GM19099 (cell line): ENCODE measurements at regions not wholly inside any gene's neighbourhood (a gene's known extent, or its start where the extent isn't known, plus 50 kb on each side); places are given as distances from the start of the nearest gene placed in this dataset.

Source experiments
- POLR2A ChIP-seq: IDR thresholded peaks from 3 replicates; pipeline ENCODE4 v1.6.1; 2011; ENCODE audit warnings: low read depth; ENCODE audit not compliant: insufficient read length; ENCODE audit errors: extremely low read depth

GRCh38 chr7:25894002-25894901 lies 257.7 kb upstream of the NFE2L3 start:
- TF ChIP-seq POLR2A, result no peak

DNA sequence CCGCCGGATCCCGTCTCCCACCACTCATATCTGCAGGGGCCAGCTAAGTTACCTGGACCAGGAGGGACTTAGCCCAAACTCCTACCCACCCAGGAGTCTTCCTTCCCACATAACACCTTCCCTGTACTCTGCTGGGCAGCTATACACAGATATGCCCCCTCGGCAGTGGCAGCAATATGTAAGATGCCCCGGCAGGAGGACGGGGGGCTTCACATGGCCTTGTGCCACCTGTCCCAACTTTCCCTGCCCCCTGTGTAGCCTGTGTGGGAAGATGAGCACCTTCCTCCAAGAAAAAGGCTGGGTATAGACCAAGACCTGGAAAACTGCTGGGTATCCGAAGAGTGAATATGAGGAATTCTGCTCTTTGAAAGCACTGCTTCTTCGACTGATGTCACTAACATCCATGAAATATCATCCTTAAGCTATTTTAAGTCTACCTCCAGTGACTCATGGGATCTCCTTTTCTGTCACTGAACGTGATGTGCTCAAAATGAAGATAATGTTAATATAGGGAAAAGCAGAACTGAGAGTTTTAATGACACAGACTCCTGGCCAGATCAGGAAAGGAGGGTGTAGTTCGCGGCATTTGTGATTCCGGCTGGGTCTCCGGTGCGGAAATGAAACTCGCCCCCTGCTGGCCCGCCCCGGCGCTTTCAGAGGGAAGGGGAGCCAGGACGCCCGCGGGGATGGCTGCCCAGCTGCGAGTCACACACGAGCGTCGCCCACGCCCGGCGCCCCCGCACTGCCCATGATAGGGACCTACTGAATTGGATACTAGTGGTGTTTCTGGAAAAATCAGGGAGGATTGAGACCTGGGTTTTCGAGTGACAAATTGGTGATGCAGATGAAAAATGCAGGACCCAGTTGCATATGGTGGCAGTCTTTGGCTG lies 256.9 kb upstream of the NFE2L3 start:
- peak; percentile 23 for TF ChIP-seq POLR2A

- TF ChIP-seq POLR2A, result no peak
Observed at GRCh38 chr7:25895792-25896171, 256.2 kb upstream of the NFE2L3 start.

DNA sequence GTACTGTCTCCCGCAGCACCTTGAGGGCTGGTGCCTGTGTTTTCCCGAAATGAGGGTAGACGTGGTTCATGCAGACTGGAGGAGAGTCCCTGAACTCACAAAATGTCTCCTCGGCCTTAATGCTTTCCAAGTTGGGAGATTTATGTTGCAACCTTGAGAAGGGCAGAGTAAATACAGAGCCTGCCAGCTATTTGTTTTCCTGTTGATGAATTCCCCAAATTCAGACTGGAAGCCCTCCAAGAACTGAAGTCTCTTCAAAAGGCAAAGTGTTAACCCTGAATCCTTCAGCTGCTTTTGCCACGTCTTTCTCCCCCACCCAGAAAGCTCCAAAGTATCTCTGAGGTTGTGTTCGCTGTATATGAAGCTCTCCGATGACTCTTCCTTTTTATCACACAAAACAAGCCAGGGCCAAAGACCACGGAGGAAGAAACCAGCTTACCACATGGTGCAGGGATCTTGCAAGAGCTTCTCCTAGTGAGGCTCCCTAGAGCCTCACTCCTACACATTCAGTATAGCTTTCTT lies 254.7 kb upstream of the NFE2L3 start:
- no peak for TF ChIP-seq POLR2A

- no peak for TF ChIP-seq POLR2A
Observed at GRCh38 chr7:25900245-25900644, 251.8 kb upstream of the NFE2L3 start.

GRCh38 chr7:25900877-25901276 lies 251.1 kb upstream of the NFE2L3 start:
- TF ChIP-seq POLR2A, result no peak

DNA sequence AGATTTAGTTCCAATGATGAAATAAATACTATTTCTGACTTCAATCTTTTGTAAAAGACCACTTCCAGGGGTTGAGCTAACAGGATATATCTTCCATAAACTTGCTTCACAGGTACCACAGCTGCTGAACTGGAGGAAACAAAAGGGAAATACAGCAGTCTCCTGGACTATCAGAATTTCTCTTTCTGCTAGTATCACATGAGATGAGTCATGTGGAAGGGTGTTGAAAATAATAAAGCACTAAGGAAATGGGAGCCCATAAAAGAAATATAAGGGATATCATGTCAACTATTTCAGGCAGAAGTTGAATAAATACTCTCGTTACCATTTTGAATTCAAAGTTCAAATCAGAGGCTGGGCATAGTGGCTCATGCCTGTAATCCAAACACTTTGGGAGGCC lies 250.3 kb upstream of the NFE2L3 start:
- TF ChIP-seq POLR2A, result no peak

GRCh38 chr7:25906003-25906402 lies 246.0 kb upstream of the NFE2L3 start:
- no peak for TF ChIP-seq POLR2A

DNA sequence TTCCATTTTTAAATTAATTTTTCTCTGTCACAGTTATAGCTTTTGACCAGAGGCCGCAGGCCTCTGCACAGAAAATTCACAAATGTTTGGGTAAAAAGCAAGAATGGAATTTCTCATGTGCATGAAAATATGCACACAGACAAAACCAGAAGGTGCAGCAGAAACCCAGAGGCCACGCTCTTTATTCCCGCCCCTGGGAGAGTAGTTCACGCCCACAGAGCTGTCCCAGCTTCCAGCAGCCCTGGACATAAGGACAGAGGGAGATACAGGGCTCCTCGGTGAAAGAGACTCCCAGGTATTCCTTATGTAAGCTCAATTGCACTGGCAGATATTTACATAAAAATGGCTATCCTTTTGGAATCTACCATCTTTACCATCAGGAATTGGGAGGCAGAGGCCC lies 245.2 kb upstream of the NFE2L3 start:
- no peak for TF ChIP-seq POLR2A

GRCh38 chr7:25907214-25907613 lies 244.8 kb upstream of the NFE2L3 start:
- no peak for TF ChIP-seq POLR2A

DNA sequence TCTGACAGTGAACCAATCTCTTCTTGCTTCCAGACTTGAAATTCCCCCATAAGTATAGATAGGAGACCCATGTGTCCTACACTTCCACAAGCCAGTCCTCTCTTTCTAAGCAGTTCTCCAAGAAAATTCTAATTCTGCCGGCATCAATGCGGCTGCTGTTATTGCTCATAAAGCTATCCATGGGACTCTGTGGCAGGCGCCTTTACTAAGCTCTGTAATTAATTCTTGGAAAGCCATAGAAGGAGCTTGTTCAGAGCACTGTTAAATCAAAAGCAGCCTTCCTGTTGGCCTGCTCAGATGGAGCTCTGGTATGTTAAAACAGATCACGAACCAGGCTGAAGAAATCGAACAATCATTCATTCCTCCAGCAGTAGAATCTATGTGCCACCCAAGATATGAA lies 244.3 kb upstream of the NFE2L3 start:
- no peak for TF ChIP-seq POLR2A

DNA sequence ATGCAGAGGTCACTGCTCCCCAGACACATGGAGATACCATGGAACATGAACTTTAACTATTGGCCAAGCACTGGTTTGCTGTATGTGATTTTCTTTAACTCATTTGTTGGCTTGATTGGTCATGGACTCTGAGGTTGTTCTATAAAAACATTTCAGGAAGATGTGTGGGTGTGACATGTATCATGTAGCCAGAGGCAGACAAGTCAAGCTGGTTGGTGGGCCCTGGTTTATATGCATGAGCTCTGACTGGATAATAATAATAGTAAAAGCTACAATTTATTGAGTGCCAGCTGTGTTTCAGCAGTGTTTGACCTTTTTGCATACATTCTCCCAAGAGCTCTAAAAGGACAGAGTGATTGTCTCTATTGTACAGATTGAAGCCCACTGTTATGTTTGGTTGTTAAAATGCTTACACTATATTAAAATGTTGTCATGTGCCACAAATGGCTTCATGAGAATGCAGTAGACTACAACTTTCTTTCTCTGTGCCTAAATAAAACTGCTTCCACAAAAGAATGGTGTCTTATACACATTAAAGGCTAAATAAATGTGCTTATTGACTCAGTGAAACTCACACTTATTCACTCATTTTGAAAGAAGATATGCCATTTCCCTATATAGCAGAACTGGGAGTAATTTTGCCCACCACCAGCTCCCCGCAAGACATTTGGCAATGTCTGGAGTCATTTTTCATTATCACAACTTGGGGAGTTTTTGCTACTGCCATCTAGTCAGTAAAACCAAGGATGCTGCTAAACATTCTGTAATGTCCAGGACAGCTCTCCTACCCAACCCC lies 243.6 kb upstream of the NFE2L3 start:
- no peak for TF ChIP-seq POLR2A

- no peak for TF ChIP-seq POLR2A
Observed at GRCh38 chr7:25911738-25912607, 240.0 kb upstream of the NFE2L3 start.

DNA sequence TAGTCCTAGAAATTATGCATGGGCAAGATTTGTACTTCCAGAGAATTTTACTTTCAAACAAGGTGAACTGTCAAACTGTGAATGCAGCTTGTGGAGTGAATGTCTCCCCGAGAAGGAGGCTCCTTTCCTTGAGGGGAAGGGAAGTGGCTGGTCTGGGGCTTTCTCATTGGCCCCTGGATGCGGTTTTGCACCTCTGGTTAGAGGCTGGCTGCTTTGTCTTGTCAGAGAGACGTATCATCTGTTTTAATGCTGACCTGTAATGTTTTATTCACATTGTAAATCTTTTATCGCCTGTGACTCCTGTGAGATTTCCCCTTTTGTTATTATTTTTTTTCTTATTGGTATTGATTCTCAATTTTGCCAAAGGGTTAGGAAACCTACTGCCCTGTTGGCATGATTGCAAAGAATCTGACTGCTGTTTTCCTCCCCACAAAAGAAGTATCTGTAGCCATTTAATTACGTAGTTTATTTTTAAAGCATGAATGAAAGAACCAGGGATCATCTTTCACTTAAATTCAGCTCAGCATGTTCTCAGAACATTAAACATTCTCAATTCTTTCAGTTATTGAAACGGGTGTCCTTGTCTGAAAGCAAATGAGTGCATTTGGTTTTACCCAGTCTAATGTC lies 238.3 kb upstream of the NFE2L3 start:
- no peak for TF ChIP-seq POLR2A

GRCh38 chr7:25918731-25919130 lies 233.3 kb upstream of the NFE2L3 start:
- TF ChIP-seq POLR2A, result no peak
